Stimulated activated naive CD4-positive, alpha-beta T cell treated with Interleukin-2 at 50 U/mL for 16 hours (primary cell): ENCODE measurements at regions not wholly inside any gene's neighbourhood (a gene's known extent, or its start where the extent isn't known, plus 50 kb on each side); places are given as distances from the start of the nearest gene placed in this dataset.
"Not testable (repeated sequence)": the region's sequence is repeated elsewhere in the genome, so short reads cannot be mapped to it uniquely, and the experiment has no call there.

Source experiments
- DNase-seq: peaks from one replicate; lab custom pipeline; 2025; lab: John Stamatoyannopoulos, UW

- DNase-seq, result no peak
Measured at GRCh38 chr13:87206708-87207107, 464.5 kb upstream of the SLITRK5 start.

DNA sequence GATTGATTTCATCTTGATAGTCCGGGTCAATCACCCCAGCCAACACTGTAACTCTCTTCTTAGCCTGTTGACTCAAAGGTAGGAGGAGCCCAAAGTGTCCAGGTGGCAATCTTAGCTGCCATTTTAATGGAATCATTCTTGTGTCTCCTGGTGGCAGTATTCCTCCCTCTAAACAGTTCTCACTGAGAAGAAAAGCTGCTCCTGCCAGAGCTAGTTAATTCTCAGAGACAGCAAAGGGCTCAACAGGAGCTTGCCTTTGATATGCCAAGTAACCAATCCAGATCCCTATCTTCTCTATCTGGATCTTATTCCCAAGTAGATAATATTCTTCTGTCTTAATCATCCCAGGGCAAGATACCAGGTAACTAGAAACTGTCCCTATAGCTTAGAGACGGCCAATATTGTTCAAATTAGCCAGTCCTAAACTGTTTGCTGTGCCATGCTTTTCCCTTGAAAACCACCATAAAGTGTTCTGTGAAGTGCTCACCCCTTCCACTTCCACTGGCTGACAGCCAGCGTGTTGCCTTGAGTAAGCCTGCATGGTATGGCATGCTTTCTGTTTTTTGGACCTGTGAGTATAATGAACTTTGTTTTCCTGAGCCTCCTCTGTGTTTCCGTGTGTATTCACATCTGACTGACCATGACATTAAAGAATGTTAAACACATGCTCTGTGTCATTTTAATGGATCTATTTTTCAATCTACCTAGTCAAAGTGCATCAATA is 463.7 kb upstream of the SLITRK5 start:
- DNase-seq, result no peak

- DNase-seq, result no peak
Measured at GRCh38 chr13:87208636-87209035, 462.5 kb upstream of the SLITRK5 start.

GRCh38 chr13:87234981-87235380 is 436.2 kb upstream of the SLITRK5 start:
- no peak for DNase-seq

DNA sequence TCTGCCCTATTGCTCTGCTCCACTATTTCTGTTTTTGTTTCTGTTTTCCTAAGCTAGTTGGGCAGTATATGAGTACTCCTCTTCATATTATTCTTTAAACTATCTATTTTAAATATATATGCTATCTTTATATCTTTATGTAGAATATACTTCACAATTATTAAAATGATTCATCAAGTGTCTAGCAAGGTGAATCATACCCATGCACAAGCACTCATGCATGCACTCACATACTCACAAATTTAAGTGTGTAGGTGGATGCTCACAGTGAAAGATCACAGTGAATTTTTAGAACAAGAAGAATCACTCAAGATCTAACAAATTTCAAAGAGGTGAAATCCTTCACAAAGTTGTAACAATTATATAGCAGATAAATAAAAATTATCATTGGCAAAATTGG is 435.6 kb upstream of the SLITRK5 start:
- no peak for DNase-seq

- DNase-seq, result no peak
Measured at GRCh38 chr13:87244256-87244890, 426.8 kb upstream of the SLITRK5 start.

DNA sequence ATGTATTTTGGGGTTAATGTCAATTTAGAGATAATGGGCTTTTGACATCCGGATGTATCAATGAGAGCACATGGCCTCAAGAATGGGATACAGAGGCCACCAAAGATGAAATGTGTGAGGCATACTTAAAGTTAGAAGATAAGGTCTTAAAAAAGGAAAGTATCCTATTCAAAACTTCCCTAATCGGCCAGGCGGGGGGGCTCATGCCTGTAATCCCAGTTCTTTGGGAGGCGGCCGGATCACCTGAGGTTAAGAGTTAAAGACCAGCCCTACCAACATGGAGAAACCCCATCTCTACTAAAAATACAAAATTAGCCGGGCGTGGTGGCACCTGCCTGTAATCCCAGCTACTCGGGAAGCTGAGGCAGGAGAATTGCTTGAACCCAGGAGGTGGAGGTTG is 421.3 kb upstream of the SLITRK5 start:
- DNase-seq, result not testable (repeated sequence)

- DNase-seq, result no peak
Measured at GRCh38 chr13:87255394-87255793, 415.8 kb upstream of the SLITRK5 start.

DNA sequence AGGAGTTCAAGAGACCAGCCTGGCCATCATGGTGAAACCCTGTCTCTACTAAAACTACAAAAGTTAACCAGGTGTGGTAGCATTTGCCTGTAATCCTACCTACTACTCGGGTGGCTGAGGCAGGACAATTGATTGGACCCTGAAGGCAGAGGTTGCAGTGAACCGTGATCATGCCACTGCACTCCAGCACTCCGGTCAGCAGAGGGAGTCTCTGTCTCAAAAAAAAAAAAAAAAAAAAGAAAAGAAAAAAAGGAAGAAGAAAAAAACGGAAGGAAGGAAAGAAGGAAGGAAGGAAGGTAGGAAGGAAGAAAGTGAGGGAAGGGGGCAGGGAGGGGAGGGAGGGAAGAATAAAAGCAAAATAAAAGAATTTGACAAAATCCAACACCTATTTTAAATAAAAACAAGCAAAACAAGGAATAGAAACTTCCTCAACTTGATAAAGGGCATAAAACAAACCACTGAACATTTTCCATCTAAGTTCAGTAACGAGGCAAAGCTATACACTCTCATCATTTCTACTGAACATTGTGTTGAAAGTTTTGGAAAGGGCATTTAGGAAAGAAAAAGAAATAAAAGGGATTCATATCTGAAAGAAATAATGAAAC is 411.6 kb upstream of the SLITRK5 start:
- DNase-seq, result no peak

- DNase-seq, result no peak
Measured at GRCh38 chr13:87274209-87274819, 396.9 kb upstream of the SLITRK5 start.

- DNase-seq, result no peak
Measured at GRCh38 chr13:87280139-87280538, 391.0 kb upstream of the SLITRK5 start.

- DNase-seq, result no peak
Measured at GRCh38 chr13:87287721-87288120, 383.4 kb upstream of the SLITRK5 start.

- no peak for DNase-seq
Measured at GRCh38 chr13:87295636-87296035, 375.5 kb upstream of the SLITRK5 start.

DNA sequence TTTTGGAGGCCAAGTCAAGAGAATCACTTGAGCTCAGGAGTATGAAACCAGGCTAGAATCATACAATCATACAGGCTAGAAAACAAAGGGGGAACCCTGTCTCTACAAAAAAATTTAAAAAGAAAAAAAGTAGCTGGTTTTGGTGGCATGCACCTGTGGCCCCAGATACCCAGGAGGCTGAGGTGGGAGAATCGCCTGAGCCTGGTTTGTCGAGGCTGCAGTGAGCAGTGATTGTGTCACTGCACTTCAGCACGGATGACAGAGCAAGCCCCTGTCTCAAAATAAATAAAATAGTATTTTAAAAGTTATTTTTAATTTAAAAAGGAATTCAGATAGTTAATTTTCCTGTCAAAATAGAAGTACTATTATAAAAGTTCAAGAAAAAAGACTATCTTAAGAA is 369.1 kb upstream of the SLITRK5 start:
- no peak for DNase-seq

GRCh38 chr13:87302931-87303330 is 368.2 kb upstream of the SLITRK5 start:
- DNase-seq, result no peak

GRCh38 chr13:87311165-87311564 is 360.0 kb upstream of the SLITRK5 start:
- DNase-seq, result no peak

DNA sequence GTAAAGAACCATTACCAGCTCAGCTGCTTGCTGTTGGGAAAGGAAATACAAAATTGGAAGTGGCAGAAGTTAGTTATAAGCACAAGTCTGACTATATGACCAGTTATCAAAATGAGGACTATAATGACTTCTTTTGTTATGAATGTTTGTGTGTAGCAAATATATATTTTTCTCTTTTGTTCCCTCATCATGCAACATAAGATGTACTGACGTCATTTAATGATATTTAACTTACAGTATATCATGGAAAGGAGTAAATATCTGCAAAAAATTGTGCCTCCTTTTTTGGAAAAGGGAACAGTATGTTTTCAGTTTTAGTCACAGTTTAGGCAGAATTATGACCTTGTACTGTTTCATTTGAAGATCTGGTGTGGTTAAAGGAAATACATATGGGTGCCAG is 356.3 kb upstream of the SLITRK5 start:
- DNase-seq, result no peak

- no peak for DNase-seq
Measured at GRCh38 chr13:87322386-87322785, 348.8 kb upstream of the SLITRK5 start.

DNA sequence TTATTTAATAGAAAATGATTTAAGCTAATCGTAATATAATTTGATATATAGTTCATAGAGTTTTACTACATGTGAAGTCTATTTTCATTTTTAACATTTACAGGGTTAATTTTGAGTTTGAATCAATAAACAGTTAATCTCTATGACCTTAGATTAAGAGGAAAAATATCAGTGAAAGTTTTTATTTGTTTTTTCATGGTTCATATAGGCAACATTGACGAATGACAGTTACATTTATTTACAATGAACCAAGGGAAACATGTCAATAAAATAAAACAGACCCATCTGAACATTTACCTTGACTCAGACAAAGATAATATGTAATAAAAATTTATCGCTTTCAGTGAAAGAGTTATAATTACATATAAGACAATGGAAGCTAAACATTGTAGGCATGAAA is 346.6 kb upstream of the SLITRK5 start:
- no peak for DNase-seq

DNA sequence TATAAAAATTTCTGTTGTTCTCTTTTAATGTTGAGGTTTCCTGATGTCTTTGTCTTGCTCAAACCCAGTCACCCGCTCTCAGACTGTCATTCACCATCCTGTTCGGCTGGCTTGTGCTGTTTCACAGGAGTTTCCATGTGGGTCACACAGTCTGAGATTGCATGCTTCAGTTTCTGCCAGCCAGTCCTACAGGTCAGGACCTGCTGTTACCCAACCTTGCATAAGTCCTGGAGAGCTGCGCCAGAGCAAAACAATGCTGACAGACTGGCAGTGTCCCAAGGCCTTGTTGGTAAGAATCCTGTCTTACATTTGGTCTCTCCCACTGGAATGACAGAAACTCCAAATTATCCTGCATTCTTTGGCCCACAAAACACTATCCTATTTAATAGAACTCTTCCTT is 340.0 kb upstream of the SLITRK5 start:
- no peak for DNase-seq

- no peak for DNase-seq
Measured at GRCh38 chr13:87333599-87333998, 337.6 kb upstream of the SLITRK5 start.

GRCh38 chr13:87334176-87334575 is 337.0 kb upstream of the SLITRK5 start:
- no peak for DNase-seq

GRCh38 chr13:87336346-87336889 is 334.8 kb upstream of the SLITRK5 start:
- DNase-seq, result not testable (repeated sequence)
